HK-2 (cell line): ENCODE measurements at regions not wholly inside any gene's neighbourhood (a gene's known extent, or its start where the extent isn't known, plus 50 kb on each side); places are given as distances from the start of the nearest gene placed in this dataset.

Experiments used
- DNase-seq: peaks from one replicate; pipeline ENCODE4 v3.0.0-alpha.2; 2018; ENCODE audit not compliant: unreplicated experiment

- no peak for DNase-seq
Observed at GRCh38 chr9:115254287-115255180, 136.6 kb upstream of the TNC start.

- DNase-seq = no peak
Observed at GRCh38 chr9:115261656-115262081, 143.7 kb upstream of the TNC start.

- DNase-seq = peak; percentile 81
Observed at GRCh38 chr9:115262477-115262876, 144.5 kb upstream of the TNC start.

GRCh38 chr9:115262952-115263351 lies 145.0 kb upstream of the TNC start:
- DNase-seq = no peak

- DNase-seq = no peak
Observed at GRCh38 chr9:115263371-115264075, 145.6 kb upstream of the TNC start.

- no peak for DNase-seq
Observed at GRCh38 chr9:115264313-115264712, 146.4 kb upstream of the TNC start.

GRCh38 chr9:115267790-115268189 lies 149.8 kb upstream of the TNC start:
- DNase-seq = no peak

- DNase-seq = peak; percentile 20
Observed at GRCh38 chr9:115275753-115276152, 157.8 kb upstream of the TNC start.

- peak; percentile 21 for DNase-seq
Observed at GRCh38 chr9:115276621-115277020, 158.7 kb upstream of the TNC start.

- DNase-seq = no peak
Observed at GRCh38 chr9:115277301-115277700, 159.3 kb upstream of the TNC start.

- DNase-seq = no peak
Observed at GRCh38 chr9:115278326-115279035, 160.5 kb upstream of the TNC start.

GRCh38 chr9:115283395-115283794 lies 165.4 kb upstream of the TNC start:
- no peak for DNase-seq

GRCh38 chr9:115285836-115286235 lies 167.9 kb upstream of the TNC start:
- no peak for DNase-seq

GRCh38 chr9:115286411-115286810 lies 168.5 kb upstream of the TNC start:
- no peak for DNase-seq

GRCh38 chr9:115289757-115290208 lies 171.8 kb upstream of the TNC start:
- no peak for DNase-seq

GRCh38 chr9:115291841-115292240 lies 173.9 kb upstream of the TNC start:
- DNase-seq = no peak

GRCh38 chr9:115292584-115293279 lies 174.8 kb upstream of the TNC start:
- DNase-seq = no peak

- no peak for DNase-seq
Observed at GRCh38 chr9:115295734-115296133, 177.8 kb upstream of the TNC start.

- no peak for DNase-seq
Observed at GRCh38 chr9:115296831-115297565, 179.0 kb upstream of the TNC start.

GRCh38 chr9:115300116-115300515 lies 182.2 kb upstream of the TNC start:
- DNase-seq = no peak

- no peak for DNase-seq
Observed at GRCh38 chr9:115300874-115301273, 182.9 kb upstream of the TNC start.
